WI38 (cell line): ENCODE measurements at regions not wholly inside any gene's neighbourhood (a gene's known extent, or its start where the extent isn't known, plus 50 kb on each side); places are given as distances from the start of the nearest gene placed in this dataset.
"Not testable (repeated sequence)": the region's sequence is repeated elsewhere in the genome, so short reads cannot be mapped to it uniquely, and the experiment has no call there.

Experiments
- H3K4me3 ChIP-seq: 2 replicates; pipeline ENCODE4 v1.5.1; 2011; ENCODE audit warnings: low read depth, mild to moderate bottlenecking, control low read depth, low read length
- TF ChIP-seq, protein P1 (sequence below): IDR thresholded peaks from 2 replicates; pipeline ENCODE4 v1.5.1; 2012; ENCODE audit warnings: low read depth, mild to moderate bottlenecking, control low read depth, low read length

GRCh38 chr10:46787321-46787615 is 124.0 kb upstream of the PTPN20 start:
- TF ChIP-seq, protein P1, sequence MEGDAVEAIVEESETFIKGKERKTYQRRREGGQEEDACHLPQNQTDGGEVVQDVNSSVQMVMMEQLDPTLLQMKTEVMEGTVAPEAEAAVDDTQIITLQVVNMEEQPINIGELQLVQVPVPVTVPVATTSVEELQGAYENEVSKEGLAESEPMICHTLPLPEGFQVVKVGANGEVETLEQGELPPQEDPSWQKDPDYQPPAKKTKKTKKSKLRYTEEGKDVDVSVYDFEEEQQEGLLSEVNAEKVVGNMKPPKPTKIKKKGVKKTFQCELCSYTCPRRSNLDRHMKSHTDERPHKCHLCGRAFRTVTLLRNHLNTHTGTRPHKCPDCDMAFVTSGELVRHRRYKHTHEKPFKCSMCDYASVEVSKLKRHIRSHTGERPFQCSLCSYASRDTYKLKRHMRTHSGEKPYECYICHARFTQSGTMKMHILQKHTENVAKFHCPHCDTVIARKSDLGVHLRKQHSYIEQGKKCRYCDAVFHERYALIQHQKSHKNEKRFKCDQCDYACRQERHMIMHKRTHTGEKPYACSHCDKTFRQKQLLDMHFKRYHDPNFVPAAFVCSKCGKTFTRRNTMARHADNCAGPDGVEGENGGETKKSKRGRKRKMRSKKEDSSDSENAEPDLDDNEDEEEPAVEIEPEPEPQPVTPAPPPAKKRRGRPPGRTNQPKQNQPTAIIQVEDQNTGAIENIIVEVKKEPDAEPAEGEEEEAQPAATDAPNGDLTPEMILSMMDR, result no peak
- peak overlapping the region; percentile 60 for H3K4me3 ChIP-seq

- H3K4me3 ChIP-seq, result not testable (repeated sequence)
These were observed 118.4 kb upstream of the PTPN20 start for GRCh38 chr10:46792657-46793357.

- not testable (repeated sequence) for H3K4me3 ChIP-seq
These were observed 114.9 kb upstream of the PTPN20 start for GRCh38 chr10:46796351-46796750.

DNA sequence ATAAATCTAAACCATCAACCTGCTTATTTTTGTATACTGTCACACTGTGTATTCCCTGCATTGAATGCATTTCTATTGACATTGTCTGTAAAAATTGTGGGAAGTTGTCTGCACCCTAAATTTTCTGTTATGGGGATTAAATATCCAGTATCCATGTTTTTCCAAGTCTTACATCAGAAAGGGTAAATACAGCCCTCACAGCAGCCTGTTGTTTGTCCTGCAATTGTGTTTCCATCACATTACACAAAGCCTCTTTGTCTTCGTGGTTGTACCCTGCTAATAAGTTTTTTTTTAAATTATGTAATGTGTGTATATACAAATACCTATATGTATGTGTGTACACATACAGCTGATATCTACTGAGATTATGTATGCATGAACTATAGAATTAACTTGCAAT is 109.2 kb upstream of the PTPN20 start:
- not testable (repeated sequence) for H3K4me3 ChIP-seq

DNA sequence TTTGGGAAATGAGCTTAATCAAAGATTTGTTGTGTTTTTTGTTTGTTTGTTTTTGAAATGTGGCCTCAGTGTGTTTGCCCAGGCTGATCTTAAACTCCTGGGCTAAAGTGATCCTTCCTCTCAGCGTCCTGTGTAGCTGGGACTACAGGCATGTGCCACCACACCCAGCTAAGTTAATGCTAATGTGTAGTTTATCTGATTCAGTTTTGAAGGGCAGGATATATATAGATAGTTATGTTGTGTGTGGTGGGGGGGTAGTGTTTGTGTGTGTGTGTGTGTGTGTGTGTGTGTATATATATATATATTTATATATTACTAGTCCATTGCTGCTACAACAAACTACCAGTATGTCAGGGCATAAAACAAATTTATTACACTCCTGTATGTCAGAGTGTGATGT is 108.1 kb upstream of the PTPN20 start:
- H3K4me3 ChIP-seq, result not testable (repeated sequence)

GRCh38 chr10:46810222-46810621 is 101.0 kb upstream of the PTPN20 start:
- not testable (repeated sequence) for H3K4me3 ChIP-seq

DNA sequence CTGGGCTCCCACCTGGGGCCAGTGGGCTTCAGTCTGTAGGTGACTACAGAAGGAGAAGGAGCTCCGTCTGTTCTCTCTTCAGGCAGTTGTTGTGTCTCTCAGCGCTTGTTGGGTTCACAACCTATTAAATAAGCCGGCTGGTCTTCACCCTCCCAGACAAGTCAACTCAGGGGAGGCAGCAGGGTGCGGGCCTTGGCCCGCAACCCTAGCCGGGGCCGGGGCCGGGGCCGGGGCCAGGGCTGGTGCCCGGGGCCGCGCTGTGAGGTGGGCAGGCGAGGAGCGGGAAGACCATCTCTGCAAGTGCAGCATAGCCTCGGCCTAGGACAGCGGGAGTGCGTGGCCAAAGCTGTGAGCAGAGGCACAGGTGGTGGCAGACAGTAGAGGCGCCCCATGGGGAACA is 95.1 kb upstream of the PTPN20 start:
- not testable (repeated sequence) for H3K4me3 ChIP-seq

DNA sequence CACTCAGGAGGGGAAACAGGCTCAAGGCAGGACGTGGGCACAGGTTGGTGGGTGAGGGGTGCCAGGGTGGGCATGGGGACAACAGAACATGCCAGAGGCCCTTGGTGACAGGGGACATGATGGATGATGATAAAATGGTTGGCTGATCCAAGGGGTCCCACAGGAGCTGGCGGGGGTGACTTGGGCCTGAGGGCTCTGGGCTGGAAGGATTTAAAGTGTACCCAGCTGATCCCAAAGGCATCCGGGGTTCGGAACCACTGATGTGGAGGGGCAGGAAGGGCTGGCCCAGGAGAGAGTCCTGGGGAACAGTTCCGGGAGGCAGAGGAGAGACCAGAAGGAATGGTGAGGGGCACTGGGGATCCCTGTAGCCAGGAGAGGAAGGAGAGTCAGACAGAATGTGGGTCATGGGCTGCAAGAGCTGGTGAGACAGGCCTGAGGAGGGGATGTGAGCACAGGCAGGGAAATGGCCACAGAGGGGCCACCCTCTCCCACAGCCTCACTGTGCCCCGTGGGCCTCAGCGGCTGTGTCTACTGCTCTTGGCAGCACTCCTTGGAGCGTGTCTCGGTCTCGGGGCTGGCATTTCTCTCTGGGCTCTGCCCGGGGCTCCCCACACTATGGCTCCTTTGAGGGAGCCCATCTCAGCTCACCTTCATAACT is 70.7 kb upstream of the PTPN20 start:
- H3K4me3 ChIP-seq, result not testable (repeated sequence)

DNA sequence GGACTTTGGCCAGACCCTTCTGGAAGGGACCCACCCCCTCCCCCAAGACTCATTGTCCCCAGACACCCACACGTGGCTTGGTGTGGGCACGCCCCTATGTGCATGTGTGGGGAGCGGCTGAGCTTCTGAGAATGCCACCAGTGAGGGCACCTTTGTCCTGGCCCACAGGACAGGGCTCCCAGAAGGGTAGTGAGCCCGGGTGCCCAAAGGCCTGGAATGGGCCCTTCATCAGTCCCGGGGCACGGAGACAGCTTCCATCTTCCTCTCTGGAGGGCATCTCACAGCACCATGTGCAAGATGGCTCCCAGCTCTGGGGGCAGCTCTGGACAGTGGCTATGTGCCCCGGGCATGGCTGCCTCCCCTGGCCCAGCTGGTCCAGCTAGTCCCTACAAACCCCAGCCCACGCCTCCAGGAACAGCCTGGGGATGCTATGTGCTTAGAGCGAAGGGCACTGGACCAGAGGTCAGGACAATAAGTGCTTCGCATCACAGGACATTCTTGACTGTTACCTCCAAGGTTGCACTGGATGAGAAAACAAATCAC is 70.1 kb upstream of the PTPN20 start:
- not testable (repeated sequence) for H3K4me3 ChIP-seq

GRCh38 chr10:46845194-46845593 is 66.0 kb upstream of the PTPN20 start:
- not testable (repeated sequence) for H3K4me3 ChIP-seq

- not testable (repeated sequence) for H3K4me3 ChIP-seq
These were observed 65.6 kb upstream of the PTPN20 start for GRCh38 chr10:46845640-46846039.

DNA sequence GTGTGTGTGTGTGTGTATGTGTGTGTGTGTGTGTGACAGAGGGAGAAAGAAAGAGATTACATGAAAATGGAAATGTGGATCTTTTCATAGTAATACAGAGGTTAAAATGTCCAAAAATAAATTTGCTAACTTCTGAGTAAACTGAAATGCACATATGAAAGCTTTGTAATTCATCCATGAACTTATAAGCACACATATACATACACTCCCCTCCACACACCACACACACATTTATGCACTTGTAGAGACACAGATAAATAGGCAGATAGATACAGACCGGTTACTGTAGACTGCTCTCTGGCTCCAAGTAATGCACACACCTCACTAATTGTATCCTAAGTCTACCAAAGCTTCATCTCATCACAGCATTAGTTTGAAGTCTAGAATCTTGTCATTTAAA is 50.5 kb upstream of the PTPN20 start:
- not testable (repeated sequence) for H3K4me3 ChIP-seq
